SK-N-MC (cell line): ENCODE measurements at regions not wholly inside any gene's neighbourhood (a gene's known extent, or its start where the extent isn't known, plus 50 kb on each side); places are given as distances from the start of the nearest gene placed in this dataset.

Experiments used
- DNase-seq: peaks from one replicate; pipeline ENCODE4 v3.0.0-alpha.2; 2011; ENCODE audit warnings: low read depth, low spot score
- H3K27ac ChIP-seq: fragments of 200-600 bp; sonication (generic); 2 replicates; pipeline ENCODE4 v1.5.1; 2016; ENCODE audit warnings: mixed run types
- H3K36me3 ChIP-seq: fragments of 200-600 bp; sonication (generic); 2 replicates; pipeline ENCODE4 v1.6.1; 2017; ENCODE audit warnings: antibody characterized with exemption, low read length, mixed read lengths; ENCODE audit not compliant: insufficient read depth
- H3K4me3 ChIP-seq: fragments of 200-600 bp; sonication (generic); 2 replicates; pipeline ENCODE4 v1.5.1; 2016
- H3K9ac ChIP-seq: fragments of 200-600 bp; sonication (generic); 2 replicates; pipeline ENCODE4 v1.8.0; 2017; ENCODE audit warnings: mixed run types, mixed read lengths; ENCODE audit not compliant: insufficient read length
- H3K9me3 ChIP-seq: fragments of 200-600 bp; sonication (generic); 2 replicates; pipeline ENCODE4 v1.6.1; 2017; ENCODE audit warnings: low read depth, mild to moderate bottlenecking, antibody characterized with exemption, low read length, moderate library complexity, mixed read lengths
- EZH2 ChIP-seq: fragments of 200-600 bp; sonication (generic); IDR thresholded peaks from one replicate; pipeline ENCODE4 v1.6.1; 2017; ENCODE audit warnings: antibody characterized with exemption
- FOXP2 ChIP-seq: optimal IDR thresholded peaks from 2 replicates; pipeline ENCODE3; 2011; ENCODE audit warnings: mild to moderate bottlenecking, moderate library complexity; ENCODE audit not compliant: insufficient read depth; ENCODE audit errors: extremely low read length, control extremely low read depth
- POLR2AphosphoS5 ChIP-seq: IDR thresholded peaks from 2 replicates; pipeline ENCODE4 v1.6.1; 2012; ENCODE audit warnings: mild to moderate bottlenecking, low read depth, low read length, borderline replicate concordance

DNA sequence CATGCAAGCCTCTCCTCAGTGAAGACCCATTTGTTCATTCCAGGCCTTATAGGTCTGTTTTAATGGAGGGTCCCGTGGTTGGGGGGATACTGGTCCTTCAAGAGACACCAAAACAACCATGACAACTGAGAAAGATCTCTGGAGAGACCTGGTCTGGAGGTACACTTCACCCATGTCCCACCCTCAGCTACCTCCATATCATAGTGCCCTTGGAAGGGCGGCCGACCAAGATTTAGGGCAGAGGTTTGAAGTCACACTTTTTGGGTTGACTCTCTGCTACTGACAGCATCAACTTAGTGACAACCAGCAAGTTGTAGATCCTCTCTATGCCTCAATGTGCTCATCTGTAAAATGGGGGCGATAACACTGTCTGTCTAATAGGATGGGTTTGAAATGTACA, 177.3 kb downstream of the TSHZ3 start:
- TF ChIP-seq FOXP2 (no peak), EZH2 (no peak), POLR2AphosphoS5 (no peak)
- DNase-seq = no peak
- no peaks in the 10 kb centered on the region for H3K36me3 ChIP-seq
- no peaks in the 10 kb centered on the region for H3K9me3 ChIP-seq
- no peak overlapping the region for H3K4me3 ChIP-seq
- no peak overlapping the region for H3K27ac ChIP-seq
- H3K9ac ChIP-seq = no peak overlapping the region

DNA sequence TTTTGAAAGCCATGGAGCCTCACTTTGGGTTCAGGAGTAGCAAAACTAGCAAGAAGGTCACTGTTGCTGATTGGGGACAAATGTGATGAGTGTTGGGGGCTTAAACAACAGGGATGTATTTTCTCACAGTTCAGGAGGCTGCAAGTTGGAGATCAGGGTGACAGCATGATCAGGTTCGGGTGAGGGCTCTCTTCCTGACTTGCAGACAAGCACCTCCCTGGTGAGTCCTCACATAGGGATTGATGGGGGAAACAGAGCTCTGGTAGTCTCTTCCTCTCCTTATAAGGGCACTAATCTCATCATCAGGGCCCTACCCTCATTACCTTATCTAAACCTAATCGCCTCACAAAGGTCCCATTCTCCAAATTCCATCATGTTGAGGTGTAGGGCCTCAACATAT, 179.2 kb downstream of the TSHZ3 start:
- H3K4me3 ChIP-seq = no peak overlapping the region
- no peak overlapping the region for H3K27ac ChIP-seq
- H3K36me3 ChIP-seq = no peaks in the 10 kb centered on the region
- DNase-seq = no peak
- H3K9ac ChIP-seq = no peak overlapping the region
- TF ChIP-seq FOXP2 (no peak), POLR2AphosphoS5 (no peak), EZH2 (no peak)
- H3K9me3 ChIP-seq = no peaks in the 10 kb centered on the region

DNA sequence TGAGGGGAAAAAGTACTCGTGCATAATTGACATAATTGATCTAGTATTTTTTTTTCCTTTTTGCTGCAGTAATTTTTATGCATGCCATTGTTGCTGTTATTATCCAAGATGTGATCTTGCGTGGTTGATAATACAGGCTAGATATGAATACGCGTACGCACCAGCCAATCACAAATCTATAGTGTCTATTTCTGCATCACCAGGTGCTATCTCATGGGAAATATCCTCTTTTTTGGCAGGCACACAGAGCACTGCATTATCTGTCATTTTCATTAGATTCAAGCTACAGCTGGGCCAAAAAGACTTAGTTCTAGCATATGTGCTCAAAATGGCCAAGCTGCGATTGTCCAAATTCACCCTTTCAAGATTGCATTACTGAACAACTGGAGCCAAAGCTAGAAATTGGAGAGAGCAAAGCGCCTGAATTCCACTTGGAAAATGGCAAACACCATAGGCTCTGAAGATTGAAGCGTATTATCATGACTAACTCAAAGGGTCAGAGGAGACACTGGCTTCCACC, 181.1 kb downstream of the TSHZ3 start:
- no peak for DNase-seq
- TF ChIP-seq POLR2AphosphoS5 = no peak
- no peak for TF ChIP-seq FOXP2
- no peak for TF ChIP-seq EZH2
- H3K36me3 ChIP-seq = no peaks in the 10 kb centered on the region
- H3K9ac ChIP-seq = no peak overlapping the region
- no peaks in the 10 kb centered on the region for H3K9me3 ChIP-seq
- H3K27ac ChIP-seq = no peak overlapping the region
- H3K4me3 ChIP-seq = no peak overlapping the region

DNA sequence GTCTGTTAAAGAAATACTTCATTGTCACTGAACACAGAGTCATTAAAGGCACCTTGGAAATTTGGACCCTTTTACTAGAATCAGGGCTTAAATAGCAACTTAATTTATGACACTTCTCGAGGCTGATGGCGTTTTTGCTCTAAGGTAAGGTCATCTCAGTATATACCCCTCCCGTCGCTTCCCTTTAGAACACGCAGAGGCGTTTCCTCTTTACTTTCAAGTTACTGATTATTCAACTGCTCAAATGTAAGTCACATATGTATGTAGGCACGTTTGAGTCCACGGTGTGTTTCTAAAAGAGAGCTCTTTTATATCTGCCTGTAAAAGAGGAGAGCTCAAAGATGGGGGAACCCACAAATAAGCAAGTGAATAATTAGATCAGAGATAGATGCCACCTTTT, 181.5 kb downstream of the TSHZ3 start:
- no peak for TF ChIP-seq EZH2
- TF ChIP-seq POLR2AphosphoS5 = no peak
- TF ChIP-seq FOXP2 = no peak
- H3K9ac ChIP-seq = no peak overlapping the region
- DNase-seq = no peak
- H3K4me3 ChIP-seq = no peak overlapping the region
- no peaks in the 10 kb centered on the region for H3K36me3 ChIP-seq
- H3K27ac ChIP-seq = no peak overlapping the region
- no peaks in the 10 kb centered on the region for H3K9me3 ChIP-seq

DNA sequence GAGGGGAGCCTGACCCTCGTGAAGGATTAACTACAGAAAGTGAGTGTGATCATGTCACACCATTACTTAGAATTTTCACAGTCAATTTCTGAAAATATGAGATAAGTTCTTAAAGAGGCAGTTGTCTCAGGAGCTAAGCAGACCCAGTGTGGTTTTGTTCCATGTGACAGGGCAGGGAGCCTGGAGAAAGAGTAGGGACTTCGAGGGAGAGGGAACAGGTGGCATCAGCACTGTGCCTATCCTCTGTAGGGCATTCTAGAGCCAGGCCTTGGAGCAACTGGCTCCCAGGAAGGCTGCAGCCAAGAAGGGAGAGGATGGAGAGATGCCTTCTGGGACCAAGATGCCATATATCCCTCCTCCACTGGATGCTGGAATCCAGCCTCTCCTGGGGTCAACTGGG, 183.0 kb downstream of the TSHZ3 start:
- DNase-seq = no peak
- TF ChIP-seq POLR2AphosphoS5 = no peak
- no peak for TF ChIP-seq FOXP2
- TF ChIP-seq EZH2 = no peak
- Histone ChIP-seq H3K36me3 (no peaks in the 10 kb centered on the region), H3K27ac (no peak overlapping the region), H3K4me3 (no peak overlapping the region), H3K9ac (no peak overlapping the region), H3K9me3 (no peaks in the 10 kb centered on the region)

DNA sequence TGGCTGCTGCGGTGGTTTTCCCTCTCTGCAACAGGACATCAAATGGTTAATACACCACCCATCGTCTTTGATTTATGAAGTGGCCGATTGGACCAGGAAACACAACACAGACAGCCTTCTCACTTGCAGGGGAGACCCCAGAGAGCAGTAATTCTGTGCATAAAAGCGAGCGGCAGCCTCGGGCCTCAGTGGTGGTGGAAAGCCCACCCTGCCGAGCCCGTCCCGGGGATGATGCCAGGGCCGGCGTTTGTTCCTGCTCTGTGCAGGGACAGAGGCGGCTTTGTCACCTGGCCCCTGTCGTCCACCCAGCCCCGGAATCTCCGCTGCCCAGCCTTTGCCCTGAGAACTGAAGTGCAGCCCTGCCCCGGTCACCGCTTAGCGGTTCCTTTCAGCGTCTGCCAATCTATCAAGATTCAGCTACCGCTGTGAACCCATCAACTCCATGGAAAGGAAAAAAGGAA, 184.4 kb downstream of the TSHZ3 start:
- no peak overlapping the region for H3K4me3 ChIP-seq
- H3K27ac ChIP-seq = no peak overlapping the region
- H3K9me3 ChIP-seq = no peaks in the 10 kb centered on the region
- no peaks in the 10 kb centered on the region for H3K36me3 ChIP-seq
- no peak for TF ChIP-seq FOXP2
- TF ChIP-seq EZH2 = no peak
- TF ChIP-seq POLR2AphosphoS5 = no peak
- H3K9ac ChIP-seq = no peak overlapping the region
- DNase-seq = no peak

DNA sequence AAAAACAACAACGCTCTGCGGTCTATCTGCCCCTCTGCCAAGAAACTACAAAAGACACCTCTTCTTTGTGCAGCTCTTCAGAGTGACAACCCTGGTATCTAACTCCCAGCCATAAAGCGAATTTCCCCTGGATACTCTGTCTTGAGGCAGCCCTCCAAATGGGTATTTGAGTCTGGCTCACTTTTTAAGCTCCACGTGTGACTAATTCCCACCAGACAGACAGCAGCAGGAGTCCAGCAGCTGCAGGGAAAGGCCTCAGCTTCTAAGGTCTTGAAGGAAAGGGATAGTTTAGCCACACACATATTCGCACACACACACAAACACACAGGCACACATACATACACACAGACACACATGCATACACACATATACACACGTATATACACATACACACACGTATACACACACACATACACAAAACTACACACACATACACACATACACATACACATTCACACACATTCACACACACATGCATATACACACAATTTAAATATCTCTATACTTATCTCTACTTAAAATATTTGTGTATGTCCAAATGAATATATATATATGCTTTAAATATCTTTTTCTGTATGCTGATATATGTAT, 188.8 kb downstream of the TSHZ3 start:
- TF ChIP-seq POLR2AphosphoS5 = no peak
- no peak for TF ChIP-seq EZH2
- TF ChIP-seq FOXP2 = no peak
- Histone ChIP-seq H3K9me3 (no peaks in the 10 kb centered on the region), H3K36me3 (no peaks in the 10 kb centered on the region), H3K9ac (no peak overlapping the region), H3K4me3 (no peak overlapping the region), H3K27ac (peak overlapping the region; percentile 52; the same call in 1 of the 2 replicates)
- DNase-seq = no peak

DNA sequence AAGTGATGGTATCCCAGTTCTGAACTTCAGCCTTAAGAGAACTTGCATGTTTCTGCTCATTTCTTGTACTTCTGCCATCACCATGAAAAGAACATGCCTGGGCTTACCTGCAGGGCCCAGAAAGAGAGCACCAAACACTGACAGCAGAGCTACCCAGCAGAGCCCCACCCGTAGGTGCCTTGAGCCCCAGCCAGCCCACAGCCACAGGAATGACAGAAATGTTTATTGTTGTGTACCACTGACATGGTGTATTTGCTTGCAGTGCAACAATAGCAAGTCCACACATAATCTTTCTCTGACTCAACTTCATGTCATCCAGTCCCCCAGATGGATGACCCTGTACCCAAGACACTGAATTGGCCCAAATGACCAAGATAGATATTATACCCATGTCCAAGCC, 195.2 kb downstream of the TSHZ3 start:
- no peak for TF ChIP-seq FOXP2
- TF ChIP-seq EZH2 = no peak
- no peak for TF ChIP-seq POLR2AphosphoS5
- H3K9ac ChIP-seq = no peak overlapping the region
- no peak overlapping the region for H3K4me3 ChIP-seq
- H3K9me3 ChIP-seq = no peaks in the 10 kb centered on the region
- no peak overlapping the region for H3K27ac ChIP-seq
- no peaks in the 10 kb centered on the region for H3K36me3 ChIP-seq
- no peak for DNase-seq

DNA sequence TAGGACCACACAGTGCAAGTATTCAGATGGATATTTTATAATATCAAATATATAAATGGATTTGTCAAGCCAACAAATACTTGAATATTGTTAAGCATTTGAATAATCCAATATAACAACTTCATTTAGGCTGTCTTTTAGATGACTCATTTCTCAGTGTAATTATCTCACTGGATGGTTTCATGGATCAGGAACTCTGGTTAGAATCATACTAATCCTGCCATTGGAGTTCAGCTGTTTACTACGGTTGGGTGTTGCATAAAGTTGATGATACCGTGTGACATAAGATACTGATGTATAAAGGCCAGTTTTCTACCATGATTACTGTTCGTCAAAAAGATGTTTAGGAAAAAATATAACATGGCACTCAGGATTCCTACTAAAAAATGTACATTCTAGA, 196.3 kb downstream of the TSHZ3 start:
- no peak for DNase-seq
- H3K27ac ChIP-seq = no peak overlapping the region
- TF ChIP-seq FOXP2 = no peak
- TF ChIP-seq EZH2 = no peak
- no peak for TF ChIP-seq POLR2AphosphoS5
- no peak overlapping the region for H3K4me3 ChIP-seq
- no peak overlapping the region for H3K9ac ChIP-seq
- no peaks in the 10 kb centered on the region for H3K9me3 ChIP-seq
- no peaks in the 10 kb centered on the region for H3K36me3 ChIP-seq
